ENCODE measurements at regions not wholly inside any gene's neighbourhood (a gene's known extent, or its start where the extent isn't known, plus 50 kb on each side); places are given as distances from the start of the nearest gene placed in this dataset.

GRCh38 chr2:34320056-34320455 is 721.0 kb upstream of the FAM98A start:
- no peaks in the 10 kb centered on the region for H3K27me3 Mint-ChIP-seq (ENCODE audit: low read depth)
- no peaks in the 10 kb centered on the region for H3K4me1 Mint-ChIP-seq (ENCODE audit: low read depth)
- DNase-seq = no peak
- ChIA-PET POLR2A (no interaction called here), CTCF (no interaction called here)
- H3K36me3 Mint-ChIP-seq (ENCODE audit: low read depth) = no peaks in the 10 kb centered on the region
- no peak for ATAC-seq
- no peak overlapping the region for H3K27ac Mint-ChIP-seq
- H3K9me3 Mint-ChIP-seq (ENCODE audit: insufficient read depth) = peaks cover 3% of the 10 kb centered on the region
- no peak overlapping the region for H3K4me3 Mint-ChIP-seq

GRCh38 chr2:34317797-34318196 is 718.7 kb upstream of the FAM98A start:
- Mint-ChIP-seq H3K9me3 (ENCODE audit: insufficient read depth) (peaks cover 9% of the 10 kb centered on the region), H3K4me3 (no peak overlapping the region), H3K27ac (no peak overlapping the region), H3K36me3 (ENCODE audit: low read depth) (no peaks in the 10 kb centered on the region), H3K27me3 (ENCODE audit: low read depth) (no peaks in the 10 kb centered on the region), H3K4me1 (ENCODE audit: low read depth) (no peaks in the 10 kb centered on the region)
- ATAC-seq (no peak), DNase-seq (no peak)
- CTCF ChIA-PET = no interaction called here
- POLR2A ChIA-PET = interaction anchor here (0.6 kb wide), 1 partner anchor 1456 kb away, joined by 4 read pairs; no protein-coding TSS in a partner anchor

GRCh38 chr2:34316788-34317187 is 717.7 kb upstream of the FAM98A start:
- Mint-ChIP-seq H3K27me3 (ENCODE audit: low read depth) (no peaks in the 10 kb centered on the region), H3K9me3 (ENCODE audit: insufficient read depth) (peaks cover 16% of the 10 kb centered on the region), H3K4me1 (ENCODE audit: low read depth) (no peaks in the 10 kb centered on the region), H3K36me3 (ENCODE audit: low read depth) (no peaks in the 10 kb centered on the region), H3K4me3 (no peak overlapping the region), H3K27ac (no peak overlapping the region)
- no peak for ATAC-seq
- ChIA-PET CTCF (no interaction called here), POLR2A (no interaction called here)
- DNase-seq = no peak

- ATAC-seq (no peak), DNase-seq (no peak)
- no peak overlapping the region for H3K27ac Mint-ChIP-seq
- ChIA-PET POLR2A (no interaction called here), CTCF (no interaction called here)
- no peak overlapping the region for H3K4me3 Mint-ChIP-seq
- no peaks in the 10 kb centered on the region for H3K36me3 Mint-ChIP-seq (ENCODE audit: low read depth)
- H3K9me3 Mint-ChIP-seq (ENCODE audit: insufficient read depth) = peaks cover 14% of the 10 kb centered on the region
- H3K4me1 Mint-ChIP-seq (ENCODE audit: low read depth) = no peaks in the 10 kb centered on the region
- no peaks in the 10 kb centered on the region for H3K27me3 Mint-ChIP-seq (ENCODE audit: low read depth)
Observed at GRCh38 chr2:34311816-34312215, 712.7 kb upstream of the FAM98A start.

- H3K4me3 Mint-ChIP-seq = no peak overlapping the region
- H3K36me3 Mint-ChIP-seq (ENCODE audit: low read depth) = no peaks in the 10 kb centered on the region
- POLR2A ChIA-PET = no interaction called here
- H3K4me1 Mint-ChIP-seq (ENCODE audit: low read depth) = no peaks in the 10 kb centered on the region
- CTCF ChIA-PET = no interaction called here
- peaks cover 11% of the 10 kb centered on the region for H3K9me3 Mint-ChIP-seq (ENCODE audit: insufficient read depth)
- no peaks in the 10 kb centered on the region for H3K27me3 Mint-ChIP-seq (ENCODE audit: low read depth)
- ATAC-seq = no peak
- no peak overlapping the region for H3K27ac Mint-ChIP-seq
- DNase-seq = no peak
Observed at GRCh38 chr2:34308140-34308539, 709.0 kb upstream of the FAM98A start.

GRCh38 chr2:34307636-34308035 is 708.5 kb upstream of the FAM98A start:
- peaks cover 10% of the 10 kb centered on the region for H3K9me3 Mint-ChIP-seq (ENCODE audit: insufficient read depth)
- no peaks in the 10 kb centered on the region for H3K27me3 Mint-ChIP-seq (ENCODE audit: low read depth)
- H3K4me1 Mint-ChIP-seq (ENCODE audit: low read depth) = no peaks in the 10 kb centered on the region
- DNase-seq (no peak), ATAC-seq (no peak)
- ChIA-PET POLR2A (no interaction called here), CTCF (no interaction called here)
- no peaks in the 10 kb centered on the region for H3K36me3 Mint-ChIP-seq (ENCODE audit: low read depth)
- no peak overlapping the region for H3K27ac Mint-ChIP-seq
- no peak overlapping the region for H3K4me3 Mint-ChIP-seq

GRCh38 chr2:34306745-34307144 is 707.6 kb upstream of the FAM98A start:
- ATAC-seq (no peak), DNase-seq (no peak)
- Mint-ChIP-seq H3K9me3 (ENCODE audit: insufficient read depth) (peaks cover 4% of the 10 kb centered on the region), H3K4me3 (no peak overlapping the region), H3K27ac (no peak overlapping the region), H3K27me3 (ENCODE audit: low read depth) (no peaks in the 10 kb centered on the region), H3K4me1 (ENCODE audit: low read depth) (no peaks in the 10 kb centered on the region), H3K36me3 (ENCODE audit: low read depth) (no peaks in the 10 kb centered on the region)
- ChIA-PET POLR2A (no interaction called here), CTCF (no interaction called here)

GRCh38 chr2:34305587-34305986 is 706.5 kb upstream of the FAM98A start:
- DNase-seq (no peak), ATAC-seq (no peak)
- ChIA-PET CTCF (no interaction called here), POLR2A (no interaction called here)
- H3K27me3 Mint-ChIP-seq (ENCODE audit: low read depth) = no peaks in the 10 kb centered on the region
- no peak overlapping the region for H3K27ac Mint-ChIP-seq
- peaks cover 7% of the 10 kb centered on the region for H3K9me3 Mint-ChIP-seq (ENCODE audit: insufficient read depth)
- no peaks in the 10 kb centered on the region for H3K36me3 Mint-ChIP-seq (ENCODE audit: low read depth)
- no peaks in the 10 kb centered on the region for H3K4me1 Mint-ChIP-seq (ENCODE audit: low read depth)
- H3K4me3 Mint-ChIP-seq = no peak overlapping the region

GRCh38 chr2:34294961-34295360 is 695.9 kb upstream of the FAM98A start:
- ATAC-seq (no peak), DNase-seq (no peak)
- Mint-ChIP-seq H3K4me3 (no peak overlapping the region), H3K27ac (no peak overlapping the region), H3K36me3 (ENCODE audit: low read depth) (no peaks in the 10 kb centered on the region), H3K4me1 (ENCODE audit: low read depth) (no peaks in the 10 kb centered on the region), H3K9me3 (ENCODE audit: insufficient read depth) (peaks cover 4% of the 10 kb centered on the region), H3K27me3 (ENCODE audit: low read depth) (no peaks in the 10 kb centered on the region)
- POLR2A ChIA-PET = no interaction called here
- CTCF ChIA-PET = no interaction called here

- CTCF ChIA-PET = no interaction called here
- POLR2A ChIA-PET = no interaction called here
- Mint-ChIP-seq H3K27me3 (ENCODE audit: low read depth) (no peaks in the 10 kb centered on the region), H3K4me3 (no peak overlapping the region), H3K36me3 (ENCODE audit: low read depth) (no peaks in the 10 kb centered on the region), H3K9me3 (ENCODE audit: insufficient read depth) (peaks cover 8% of the 10 kb centered on the region), H3K27ac (no peak overlapping the region), H3K4me1 (ENCODE audit: low read depth) (no peaks in the 10 kb centered on the region)
- ATAC-seq (no peak), DNase-seq (no peak)
Observed at GRCh38 chr2:34291076-34291475, 692.0 kb upstream of the FAM98A start.

GRCh38 chr2:34288016-34288415 is 688.9 kb upstream of the FAM98A start:
- no peak for ATAC-seq
- no peaks in the 10 kb centered on the region for H3K4me1 Mint-ChIP-seq (ENCODE audit: low read depth)
- CTCF ChIA-PET = no interaction called here
- POLR2A ChIA-PET = no interaction called here
- no peaks in the 10 kb centered on the region for H3K27me3 Mint-ChIP-seq (ENCODE audit: low read depth)
- no peak for DNase-seq
- no peaks in the 10 kb centered on the region for H3K36me3 Mint-ChIP-seq (ENCODE audit: low read depth)
- H3K4me3 Mint-ChIP-seq = no peak overlapping the region
- no peak overlapping the region for H3K27ac Mint-ChIP-seq
- peaks cover 8% of the 10 kb centered on the region for H3K9me3 Mint-ChIP-seq (ENCODE audit: insufficient read depth)

- DNase-seq (no peak), ATAC-seq (no peak)
- Mint-ChIP-seq H3K9me3 (ENCODE audit: insufficient read depth) (no peaks in the 10 kb centered on the region), H3K27me3 (ENCODE audit: low read depth) (no peaks in the 10 kb centered on the region), H3K36me3 (ENCODE audit: low read depth) (no peaks in the 10 kb centered on the region), H3K4me1 (ENCODE audit: low read depth) (no peaks in the 10 kb centered on the region), H3K27ac (no peak overlapping the region), H3K4me3 (no peak overlapping the region)
- CTCF ChIA-PET = no interaction called here
- POLR2A ChIA-PET = no interaction called here
Observed at GRCh38 chr2:34280606-34281005, 681.5 kb upstream of the FAM98A start.

- H3K36me3 Mint-ChIP-seq (ENCODE audit: low read depth) = no peaks in the 10 kb centered on the region
- no peak overlapping the region for H3K27ac Mint-ChIP-seq
- no peaks in the 10 kb centered on the region for H3K27me3 Mint-ChIP-seq (ENCODE audit: low read depth)
- DNase-seq (no peak), ATAC-seq (no peak)
- ChIA-PET POLR2A (no interaction called here), CTCF (no interaction called here)
- H3K9me3 Mint-ChIP-seq (ENCODE audit: insufficient read depth) = peaks cover 12% of the 10 kb centered on the region
- no peaks in the 10 kb centered on the region for H3K4me1 Mint-ChIP-seq (ENCODE audit: low read depth)
- H3K4me3 Mint-ChIP-seq = no peak overlapping the region
Observed at GRCh38 chr2:34266908-34267697, 668.0 kb upstream of the FAM98A start.

Measured in activated CD8-positive, alpha-beta T cell treated with anti-CD3 and anti-CD28 coated beads, Interleukin-2, amount 10 ng/mL, durations not matched to agents 7 days and 5 days (primary cell).